ENCODE measurements at regions not wholly inside any gene's neighbourhood (a gene's known extent, or its start where the extent isn't known, plus 50 kb on each side); places are given as distances from the start of the nearest gene placed in this dataset.

GRCh38 chr6:6736791-6737654, 148.5 kb downstream of the LY86 start (continued):
- TF ChIP-seq STAT6 (CRISPR knock-in tag; IDR thresholded peaks at IDR 0.05): 0 out of 2 replicates have a peak, but pooled peaks have one; percentile 17
- peak; percentile 83; the same call in 1 of the 2 replicates for TF ChIP-seq ETS1 (conservative IDR thresholded peaks at IDR 0.05; ENCODE audit: control insufficient read depth, low read depth, low read length)
- no peak for TF ChIP-seq TCF7L2 (IDR thresholded peaks at IDR 0.05; ENCODE audit: low read depth, low read length)
- no peak for TF ChIP-seq ZNF217 (CRISPR knock-in tag; IDR thresholded peaks at IDR 0.05)
- no peak for TF ChIP-seq DNMT1 (IDR thresholded peaks at IDR 0.05)
- peak; percentile 76 for TF ChIP-seq CREM (IDR thresholded peaks at IDR 0.05; ENCODE audit: low read depth)
- no peak for TF ChIP-seq CC2D1A (IDR thresholded peaks at IDR 0.05)
- TF ChIP-seq CBX3 (IDR thresholded peaks at IDR 0.05; ENCODE audit: borderline replicate concordance in 1 of 2, low read length in 2 of 2): no peak; a peak in 1 of 3 replicates
- TF ChIP-seq CBX2 (IDR thresholded peaks at IDR 0.05; ENCODE audit: insufficient read depth, low read length, poor library complexity, severe bottlenecking): no peak
- no peak for TF ChIP-seq USF1 (CRISPR knock-in tag; IDR thresholded peaks at IDR 0.05)
- no peak for TF ChIP-seq ZBTB26 (CRISPR knock-in tag; IDR thresholded peaks at IDR 0.05)
- TF ChIP-seq GMEB1 (CRISPR knock-in tag; IDR thresholded peaks at IDR 0.05): peak; percentile 19; the same call in 1 of the 2 replicates
- TF ChIP-seq ZNF408 (CRISPR knock-in tag; IDR thresholded peaks at IDR 0.05; ENCODE audit: low read depth): no peak
- TF ChIP-seq PTBP1 (IDR thresholded peaks at IDR 0.05; ENCODE audit: low read depth, low read length): no peak
- TF ChIP-seq E2F8 (IDR thresholded peaks at IDR 0.05; ENCODE audit: low read depth, partially characterized antibody): no peak

Data from K562 (cell line).